AG08395 (cell line): ENCODE measurements at regions not wholly inside any gene's neighbourhood (a gene's known extent, or its start where the extent isn't known, plus 50 kb on each side); places are given as distances from the start of the nearest gene placed in this dataset.
A peak's percentile ranks its signal among the peaks of the same experiment; 100 is the strongest.

Experiments used
- DNase-seq: peaks from one replicate; pipeline ENCODE4 v3.0.0; 2012; ENCODE audit warnings: mixed read lengths, low spot score

DNA sequence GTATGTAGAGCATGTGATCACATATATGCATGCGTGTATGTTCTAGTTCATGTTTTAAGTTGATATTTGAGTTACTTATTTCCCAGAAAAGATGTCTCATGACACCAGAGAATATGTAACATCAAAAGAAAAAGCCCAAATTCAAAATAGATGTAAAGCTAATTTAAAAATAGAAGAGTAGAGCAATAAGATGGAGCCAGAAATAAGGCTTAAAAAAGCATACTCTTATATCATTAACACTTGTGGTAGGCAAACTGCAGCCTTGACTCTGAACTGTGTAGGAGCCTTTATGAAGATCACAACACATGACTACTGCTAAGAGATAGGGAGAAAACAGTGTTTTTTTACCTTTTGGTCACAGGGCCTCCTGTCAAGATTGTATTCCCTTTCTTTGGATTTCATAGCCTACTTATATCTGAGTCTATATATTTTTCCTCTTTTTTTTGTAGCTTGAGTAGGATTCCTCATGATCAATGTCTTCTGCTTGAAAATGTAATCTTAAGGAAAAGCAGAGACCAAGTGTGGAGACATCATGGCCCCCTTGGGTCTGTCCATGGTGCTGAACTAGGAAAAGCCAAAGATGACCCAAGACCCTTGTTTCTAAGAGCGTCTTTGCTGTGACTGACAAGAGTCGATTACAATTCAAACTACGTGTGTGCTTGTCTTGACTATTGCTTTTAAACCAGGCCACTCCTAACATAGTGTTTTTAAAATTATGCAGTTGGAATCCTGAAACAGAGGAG lies 390.4 kb downstream of the SHISA9 start:
- DNase-seq: no peak

DNA sequence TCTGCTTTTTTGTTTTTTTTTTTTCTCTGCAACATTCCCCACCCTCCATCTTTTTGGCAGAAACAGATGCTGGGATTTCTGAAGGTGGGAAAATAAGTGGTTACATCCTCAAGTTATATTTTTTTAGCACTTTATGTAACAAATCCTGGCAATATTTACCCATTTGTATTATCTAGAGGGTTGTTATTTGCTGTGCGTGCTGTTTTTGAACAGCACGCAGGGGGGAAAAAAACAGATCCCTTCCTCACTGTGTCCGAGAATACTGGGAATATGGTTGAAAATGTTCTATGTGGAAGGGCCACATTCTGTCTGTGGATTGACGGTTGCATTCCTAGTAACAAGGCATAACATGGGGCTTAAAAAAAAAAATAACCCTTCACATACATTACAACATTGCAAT lies 394.8 kb downstream of the SHISA9 start:
- no peak for DNase-seq

- no peak for DNase-seq
These were observed 397.3 kb downstream of the SHISA9 start for GRCh38 chr16:13298666-13299065.

DNA sequence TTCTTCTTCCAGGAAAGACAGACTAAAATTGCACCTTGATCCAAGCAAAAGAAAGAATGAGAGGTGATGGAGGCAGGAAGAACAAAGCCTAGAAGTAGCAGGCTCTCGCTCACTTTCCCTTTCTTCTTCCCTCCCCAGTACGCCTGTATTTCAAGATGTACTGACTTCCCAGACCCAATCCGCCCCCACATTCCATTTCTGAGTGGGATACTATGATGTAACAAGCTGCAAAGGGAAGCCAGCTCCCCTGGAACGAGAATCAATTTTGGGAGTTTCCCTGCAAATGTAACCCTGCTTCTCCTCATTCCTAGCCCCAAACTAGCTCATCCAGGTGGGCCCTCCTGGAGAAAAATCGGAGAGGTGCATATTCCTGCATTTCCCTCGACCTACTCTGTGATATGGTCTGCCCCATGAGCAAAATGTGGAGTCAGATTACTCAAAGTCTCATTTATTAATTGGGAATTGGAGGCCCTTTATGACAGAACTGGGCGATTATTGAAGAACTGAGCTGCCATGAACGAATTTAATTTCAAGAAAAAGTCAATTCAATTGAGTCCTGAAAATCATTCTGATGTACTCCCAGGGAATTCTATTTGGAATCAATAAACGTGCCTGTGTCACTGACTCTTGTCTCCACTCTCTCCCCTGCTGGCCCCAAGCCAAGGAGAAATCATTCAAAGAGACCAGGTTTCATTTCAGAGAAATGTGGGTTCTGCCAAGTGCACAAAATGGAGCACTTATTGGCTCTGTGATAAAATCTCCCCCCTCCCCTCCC lies 398.9 kb downstream of the SHISA9 start:
- no peak for DNase-seq

DNA sequence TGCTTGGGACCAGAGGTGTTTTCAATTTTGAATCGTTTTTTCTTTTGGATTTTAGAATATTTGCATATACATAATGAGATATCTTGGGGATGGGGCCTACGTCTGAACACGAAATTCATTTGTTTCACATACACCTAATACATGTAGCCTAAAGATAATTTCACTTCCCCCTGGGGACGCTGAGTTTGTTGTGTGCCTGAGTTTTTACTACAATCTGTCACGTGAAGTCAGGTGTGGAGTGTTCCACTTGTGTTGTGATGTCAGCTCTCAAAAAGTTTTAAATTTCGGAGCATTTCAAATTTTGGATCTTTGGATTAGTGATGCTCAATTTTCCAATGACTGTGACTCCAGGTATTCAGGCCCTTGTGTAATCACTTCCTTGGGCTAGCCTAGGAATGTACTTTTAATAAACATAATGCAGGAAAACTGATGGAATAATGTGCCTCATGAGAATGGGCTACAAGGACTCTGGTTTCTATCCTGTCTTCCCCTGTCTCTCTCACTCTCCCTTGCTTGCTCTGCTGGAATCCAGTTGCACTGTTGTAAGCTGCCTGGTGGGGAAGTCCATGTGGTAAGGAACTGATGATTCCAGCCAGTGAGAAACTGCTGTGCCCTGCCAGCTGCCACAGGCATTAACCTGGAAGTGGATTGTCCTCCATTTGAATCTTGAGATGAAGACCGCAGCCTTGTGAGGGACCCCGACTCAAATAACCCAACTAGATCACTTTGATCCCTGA lies 403.8 kb downstream of the SHISA9 start:
- DNase-seq: no peak

GRCh38 chr16:13306161-13306995 lies 405.0 kb downstream of the SHISA9 start:
- DNase-seq: no peak

DNA sequence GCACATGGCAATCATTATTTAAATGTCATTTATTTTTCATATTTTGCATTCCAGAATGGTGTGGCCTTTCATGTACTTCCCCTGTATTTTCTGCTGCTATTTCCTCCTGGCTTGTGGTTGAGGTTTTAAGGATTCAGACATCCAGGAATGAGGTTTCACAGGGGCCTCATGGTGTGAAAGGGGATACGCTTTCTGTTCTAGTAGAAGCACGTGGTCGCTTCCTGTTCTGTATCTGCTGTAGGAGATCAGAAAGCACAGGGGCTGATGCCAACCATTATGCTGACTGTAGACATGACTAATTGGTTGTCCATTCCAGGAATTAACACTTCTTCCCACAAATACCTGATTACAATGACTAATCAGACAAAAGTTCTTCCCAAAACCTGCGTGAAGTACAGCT lies 405.9 kb downstream of the SHISA9 start:
- peak; percentile 56 for DNase-seq

DNA sequence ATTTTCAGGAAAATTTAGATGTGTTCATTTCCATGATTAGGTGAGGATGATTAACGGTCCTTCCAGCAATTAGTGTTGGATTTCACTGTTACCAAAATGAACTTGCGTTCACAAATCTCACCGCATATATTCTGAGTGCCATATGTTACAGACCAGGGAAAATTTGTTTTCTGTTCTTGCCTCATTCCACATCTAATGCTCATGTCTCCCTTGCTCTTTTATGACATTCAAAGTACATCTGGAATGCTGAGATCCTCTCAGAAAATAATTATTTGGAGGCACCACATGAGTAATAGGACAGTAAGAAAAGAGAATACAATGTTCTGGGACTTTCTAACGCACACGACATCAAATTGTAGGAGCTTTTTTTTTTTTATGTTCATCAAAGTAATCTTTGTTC lies 406.5 kb downstream of the SHISA9 start:
- DNase-seq: peak; percentile 17

GRCh38 chr16:13312063-13312462 lies 410.7 kb downstream of the SHISA9 start:
- no peak for DNase-seq

DNA sequence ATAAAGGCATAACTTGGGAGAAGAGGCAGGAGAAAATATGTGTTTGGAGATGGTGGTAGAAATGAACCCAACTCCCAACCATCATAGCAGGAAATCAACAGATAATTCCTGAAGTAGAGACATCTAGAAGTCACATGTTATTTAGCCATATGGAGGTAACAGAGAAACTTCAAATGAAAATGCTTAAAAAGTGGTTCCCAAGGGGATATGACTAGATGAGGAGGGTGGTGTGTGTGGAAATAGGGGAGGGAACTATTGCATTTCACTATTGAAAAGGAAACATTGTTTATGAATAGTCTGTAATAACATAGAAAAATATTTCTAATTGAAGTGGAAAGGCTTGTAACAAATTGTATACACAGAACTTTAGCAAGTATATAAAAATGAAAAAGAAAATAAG lies 412.0 kb downstream of the SHISA9 start:
- no peak for DNase-seq

- DNase-seq: no peak
These were observed 413.2 kb downstream of the SHISA9 start for GRCh38 chr16:13314633-13315032.

GRCh38 chr16:13315642-13316427 lies 414.4 kb downstream of the SHISA9 start:
- DNase-seq: peak; percentile 43

GRCh38 chr16:13322336-13322735 lies 420.9 kb downstream of the SHISA9 start:
- no peak for DNase-seq

GRCh38 chr16:13324851-13325250 lies 423.5 kb downstream of the SHISA9 start:
- DNase-seq: no peak

DNA sequence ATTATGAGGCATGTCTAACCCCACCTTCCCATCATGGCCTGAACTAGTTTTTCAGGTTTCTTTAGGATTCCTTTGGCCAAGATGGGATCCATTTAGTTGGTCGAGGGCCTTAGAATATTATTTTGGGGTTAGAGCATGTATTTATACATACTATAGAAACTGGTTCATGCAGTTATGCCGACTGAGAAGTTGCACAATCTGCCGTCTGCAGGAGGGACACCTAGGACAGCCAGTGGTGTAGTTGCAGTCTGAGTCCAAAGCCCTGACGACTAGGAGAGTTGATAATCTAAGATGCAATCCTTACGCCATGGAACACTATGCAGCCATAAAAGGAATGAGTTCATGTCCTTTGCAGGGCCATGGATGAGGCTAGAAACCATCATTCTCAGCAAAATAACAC lies 424.0 kb downstream of the SHISA9 start:
- no peak for DNase-seq

DNA sequence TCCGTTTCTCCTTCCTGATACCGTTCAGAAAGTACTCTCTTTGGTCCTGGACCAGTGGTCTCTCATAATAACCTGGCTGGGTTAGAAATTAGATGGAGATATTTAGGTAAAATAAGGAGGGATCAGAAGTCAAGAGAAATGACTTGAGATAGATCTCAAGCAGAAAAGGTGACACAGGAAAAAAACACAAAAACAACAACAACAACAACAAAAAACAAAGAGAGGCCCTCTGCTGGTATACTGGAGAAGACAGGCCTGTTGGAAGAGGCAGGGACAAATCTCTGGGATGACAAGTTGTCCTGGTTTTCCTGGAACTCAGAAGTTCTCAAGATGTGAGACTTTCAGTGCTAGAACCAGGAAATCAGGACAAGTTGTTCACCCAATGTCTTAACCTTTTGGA lies 430.5 kb downstream of the SHISA9 start:
- DNase-seq: no peak

- DNase-seq: no peak
These were observed 431.4 kb downstream of the SHISA9 start for GRCh38 chr16:13332713-13333255.

- no peak for DNase-seq
These were observed 431.9 kb downstream of the SHISA9 start for GRCh38 chr16:13333336-13333735.

- no peak for DNase-seq
These were observed 434.5 kb downstream of the SHISA9 start for GRCh38 chr16:13335879-13336278.

- DNase-seq: no peak
These were observed 434.9 kb downstream of the SHISA9 start for GRCh38 chr16:13336335-13336734.
